Stomach (tissue), 4 donors: ENCODE measurements at regions not wholly inside any gene's neighbourhood (a gene's known extent, or its start where the extent isn't known, plus 50 kb on each side); places are given as distances from the start of the nearest gene placed in this dataset.

Source experiments
- EP300 ChIP-seq: sonication (generic); formaldehyde crosslinking; IDR thresholded peaks from one replicate; pipeline ENCODE4 v1.6.1; 2017; ENCODE audit warnings: antibody characterized with exemption
- POLR2A ChIP-seq, 4 donors: fragments of 450-650 bp; IDR thresholded peaks; one replicate each; pipeline ENCODE4 v1.6.1; 2016; ENCODE audit warnings: antibody characterized with exemption in 4 of 4, control low read depth in 2 of 4, mild to moderate bottlenecking in 1 of 4, moderate library complexity in 1 of 4
- POLR2AphosphoS5 ChIP-seq, 3 donors: sonication (generic); formaldehyde crosslinking; IDR thresholded peaks; one replicate each; pipeline ENCODE4 v1.6.1; 2016; ENCODE audit warnings: antibody characterized with exemption in 3 of 3
- TF ChIP-seq, protein P1 (sequence below), 7 experiments: fragments of 450-650 bp in 4 of 7; fragments of 200-600 bp in 3 of 7; sonication (generic) in 3 of 7; IDR thresholded peaks; one replicate each; pipeline ENCODE4 v1.5.1; 2016 to 2019; ENCODE audit warnings: antibody characterized with exemption in 7 of 7, control low read depth in 2 of 7, mild to moderate bottlenecking in 1 of 7

DNA sequence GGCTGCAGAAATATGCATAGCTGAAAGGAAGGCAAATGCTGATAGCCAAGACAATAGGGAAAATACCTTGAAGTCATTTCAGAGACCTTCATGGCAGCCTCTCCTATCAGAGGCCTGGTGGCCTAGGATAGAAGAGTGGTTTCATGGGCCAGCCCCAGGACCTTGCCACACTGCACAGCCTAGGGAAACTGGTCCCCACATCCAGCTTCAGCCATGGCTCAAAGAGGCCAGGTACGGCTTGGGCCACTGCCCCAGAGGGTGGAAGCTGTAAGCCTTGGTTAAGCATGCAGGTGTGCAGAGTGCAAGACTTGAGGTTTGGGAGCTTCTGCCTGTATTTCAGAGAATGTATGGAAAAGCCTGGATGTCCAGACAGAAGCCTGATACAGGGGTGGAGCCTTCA, 101.0 kb upstream of the KITLG start:
- TF ChIP-seq POLR2A (IDR thresholded peaks at IDR 0.05) (no peak), POLR2AphosphoS5 (IDR thresholded peaks at IDR 0.05) (no peak), EP300 (no peak)
- TF ChIP-seq, protein P1, sequence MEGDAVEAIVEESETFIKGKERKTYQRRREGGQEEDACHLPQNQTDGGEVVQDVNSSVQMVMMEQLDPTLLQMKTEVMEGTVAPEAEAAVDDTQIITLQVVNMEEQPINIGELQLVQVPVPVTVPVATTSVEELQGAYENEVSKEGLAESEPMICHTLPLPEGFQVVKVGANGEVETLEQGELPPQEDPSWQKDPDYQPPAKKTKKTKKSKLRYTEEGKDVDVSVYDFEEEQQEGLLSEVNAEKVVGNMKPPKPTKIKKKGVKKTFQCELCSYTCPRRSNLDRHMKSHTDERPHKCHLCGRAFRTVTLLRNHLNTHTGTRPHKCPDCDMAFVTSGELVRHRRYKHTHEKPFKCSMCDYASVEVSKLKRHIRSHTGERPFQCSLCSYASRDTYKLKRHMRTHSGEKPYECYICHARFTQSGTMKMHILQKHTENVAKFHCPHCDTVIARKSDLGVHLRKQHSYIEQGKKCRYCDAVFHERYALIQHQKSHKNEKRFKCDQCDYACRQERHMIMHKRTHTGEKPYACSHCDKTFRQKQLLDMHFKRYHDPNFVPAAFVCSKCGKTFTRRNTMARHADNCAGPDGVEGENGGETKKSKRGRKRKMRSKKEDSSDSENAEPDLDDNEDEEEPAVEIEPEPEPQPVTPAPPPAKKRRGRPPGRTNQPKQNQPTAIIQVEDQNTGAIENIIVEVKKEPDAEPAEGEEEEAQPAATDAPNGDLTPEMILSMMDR (IDR thresholded peaks at IDR 0.05): no peak
